DOHH2 (cell line): ENCODE measurements at regions not wholly inside any gene's neighbourhood (a gene's known extent, or its start where the extent isn't known, plus 50 kb on each side); places are given as distances from the start of the nearest gene placed in this dataset.

ENCODE experiments used
- H3F3A ChIP-seq: fragments of 200-600 bp; sonication (generic), shearing (Covaris generic); 2 replicates; pipeline ENCODE4 v1.6.0; 2016; ENCODE audit warnings: antibody characterized with exemption, mild to moderate bottlenecking; ENCODE audit not compliant: control insufficient read depth, insufficient read depth
- H3K27ac ChIP-seq: fragments of 200-600 bp; sonication (generic); 2 replicates; pipeline ENCODE4 v1.5.1; 2014; ENCODE audit warnings: low read depth, mild to moderate bottlenecking, low read length, moderate library complexity
- H3K27me3 ChIP-seq: fragments of 200-600 bp; sonication (generic); 2 replicates; pipeline ENCODE4 v1.6.1; 2014; ENCODE audit warnings: mild to moderate bottlenecking, low read length, mixed read lengths; ENCODE audit not compliant: control insufficient read depth
- H3K36me3 ChIP-seq: fragments of 200-600 bp; sonication (generic); 2 replicates; pipeline ENCODE4 v1.6.1; 2014; ENCODE audit warnings: mild to moderate bottlenecking, low read length, moderate library complexity, mixed read lengths; ENCODE audit not compliant: control insufficient read depth
- H3K4me1 ChIP-seq: fragments of 200-600 bp; sonication (generic); 2 replicates; pipeline ENCODE4 v1.6.1; 2014; ENCODE audit warnings: mild to moderate bottlenecking, low read length, mixed read lengths; ENCODE audit not compliant: control insufficient read depth
- H3K4me2 ChIP-seq: fragments of 200-600 bp; sonication (generic); 2 replicates; pipeline ENCODE4 v1.6.0; 2014; ENCODE audit warnings: mild to moderate bottlenecking, low read length, moderate library complexity
- H3K4me3 ChIP-seq: fragments of 200-600 bp; sonication (generic); 2 replicates; pipeline ENCODE4 v1.5.1; 2014; ENCODE audit warnings: mild to moderate bottlenecking, low read length, mixed read lengths
- H3K79me2 ChIP-seq: fragments of 200-600 bp; sonication (generic); 2 replicates; pipeline ENCODE4 v1.6.1; 2014; ENCODE audit warnings: mild to moderate bottlenecking, low read length, mixed read lengths; ENCODE audit not compliant: control insufficient read depth
- H3K9me2 ChIP-seq: fragments of 200-600 bp; sonication (generic); replicated peaks from 2 replicates; pipeline ENCODE4 v1.6.1; 2014; ENCODE audit warnings: mild to moderate bottlenecking, low read length, mixed read lengths; ENCODE audit not compliant: control insufficient read depth
- H3K9me3 ChIP-seq: fragments of 200-600 bp; sonication (generic); 2 replicates; pipeline ENCODE4 v1.6.1; 2014; ENCODE audit warnings: antibody characterized with exemption, low read length, mixed read lengths; ENCODE audit not compliant: control insufficient read depth, insufficient read depth
- H4K20me1 ChIP-seq: fragments of 200-600 bp; sonication (generic); 2 replicates; pipeline ENCODE4 v1.6.0; 2014; ENCODE audit warnings: low read depth, mild to moderate bottlenecking, antibody characterized with exemption, low read length, moderate library complexity; ENCODE audit not compliant: control insufficient read depth, insufficient read depth
- CTCF ChIP-seq: fragments of 200-600 bp; sonication (generic); IDR thresholded peaks from one replicate; pipeline ENCODE4 v1.5.1; 2014; ENCODE audit warnings: antibody characterized with exemption, mild to moderate bottlenecking, low read depth, low read length; ENCODE audit not compliant: poor library complexity, severe bottlenecking
- EZH2phosphoT487 ChIP-seq: fragments of 200-600 bp; sonication (generic); IDR thresholded peaks from 2 replicates; pipeline ENCODE4 v1.6.1; 2017; ENCODE audit warnings: borderline replicate concordance, mild to moderate bottlenecking, antibody characterized with exemption, low read length, moderate library complexity, mixed read lengths

- Histone ChIP-seq H3K36me3 (peaks cover 58% of the 10 kb centered on the region), H3K4me3 (no peak overlapping the region), H3K9me3 (peaks cover 16% of the 10 kb centered on the region; the same call in 1 of the 2 replicates), H3K27ac (no peak overlapping the region), H3K27me3 (no peaks in the 10 kb centered on the region), H3F3A (no peaks in the 10 kb centered on the region; the same call in 1 of the 2 replicates), H3K79me2 (peaks cover 98% of the 10 kb centered on the region), H3K9me2 (no peaks in the 10 kb centered on the region), H3K4me1 (peaks cover 16% of the 10 kb centered on the region), H3K4me2 (no peak overlapping the region), H4K20me1 (0 out of 2 replicates have a peak, but pooled peaks cover 8% of the 10 kb centered on the region)
- TF ChIP-seq EZH2phosphoT487 (no peak), CTCF (no peak)
Measured at GRCh38 chr13:50101590-50101989, 86.3 kb downstream of the KCNRG start.

- no peaks in the 10 kb centered on the region for H3K9me2 ChIP-seq
- no peak overlapping the region for H3K27ac ChIP-seq
- H3K4me2 ChIP-seq = no peak overlapping the region
- no peaks in the 10 kb centered on the region for H3K27me3 ChIP-seq
- peaks cover 40% of the 10 kb centered on the region for H3K36me3 ChIP-seq
- peaks cover under 1% of the 10 kb centered on the region; the same call in 1 of the 2 replicates for H3K9me3 ChIP-seq
- peaks cover 34% of the 10 kb centered on the region for H3K4me1 ChIP-seq
- H3F3A ChIP-seq = peaks cover 5% of the 10 kb centered on the region
- peaks cover 13% of the 10 kb centered on the region; the same call in 1 of the 2 replicates for H4K20me1 ChIP-seq
- H3K4me3 ChIP-seq = no peak overlapping the region
- TF ChIP-seq EZH2phosphoT487 (no peak), CTCF (no peak)
- peaks cover 96% of the 10 kb centered on the region for H3K79me2 ChIP-seq
Measured at GRCh38 chr13:50104493-50104892, 89.2 kb downstream of the KCNRG start.

GRCh38 chr13:50106559-50106958, 91.3 kb downstream of the KCNRG start:
- Histone ChIP-seq H3K79me2 (peaks cover 94% of the 10 kb centered on the region), H3K27me3 (no peaks in the 10 kb centered on the region), H3K9me3 (no peaks in the 10 kb centered on the region), H3K4me2 (peak overlapping the region; percentile 66), H4K20me1 (peaks cover 13% of the 10 kb centered on the region; the same call in 1 of the 2 replicates), H3F3A (peaks cover 6% of the 10 kb centered on the region), H3K27ac (peak overlapping the region; percentile 76), H3K4me3 (peak overlapping the region; percentile 51), H3K36me3 (peaks cover 45% of the 10 kb centered on the region), H3K9me2 (no peaks in the 10 kb centered on the region), H3K4me1 (peaks cover 41% of the 10 kb centered on the region)
- TF ChIP-seq EZH2phosphoT487 = no peak
- TF ChIP-seq CTCF = no peak
